Neural cell (in vitro differentiated cells): ENCODE measurements at regions not wholly inside any gene's neighbourhood (a gene's known extent, or its start where the extent isn't known, plus 50 kb on each side); places are given as distances from the start of the nearest gene placed in this dataset.
A peak's percentile ranks its signal among the peaks of the same experiment; 100 is the strongest.

Experiments used
- H2AFZ ChIP-seq: fragments of 200-600, 300-800 bp; sonication (generic), shearing (Covaris generic); 2 replicates; pipeline ENCODE4 v1.6.0; 2014; ENCODE audit warnings: low read depth, mild to moderate bottlenecking, antibody characterized with exemption, low read length, moderate library complexity
- H3F3A ChIP-seq: fragments of 200-600 bp; shearing (Covaris generic); 2 replicates; pipeline ENCODE4 v1.6.1; 2016; ENCODE audit warnings: mild to moderate bottlenecking, moderate library complexity, mixed read lengths, antibody characterized with exemption, low read length; ENCODE audit not compliant: insufficient read depth, poor library complexity, severe bottlenecking
- H3K27ac ChIP-seq: fragments of 200-600, 300-800 bp; sonication (generic), shearing (Covaris generic); 2 replicates; pipeline ENCODE4 v1.5.1; 2014; ENCODE audit warnings: mild to moderate bottlenecking, low read length, moderate library complexity
- H3K27me3 ChIP-seq: fragments of 300-800, 200-600 bp; sonication (generic), shearing (Covaris generic); 2 replicates; pipeline ENCODE4 v1.6.0; 2014; ENCODE audit warnings: mild to moderate bottlenecking, low read depth, low read length, moderate library complexity; ENCODE audit not compliant: insufficient read depth
- H3K36me3 ChIP-seq: fragments of 300-800, 200-600 bp; sonication (generic), shearing (Covaris generic); 2 replicates; pipeline ENCODE4 v1.5.1; 2014; ENCODE audit warnings: mild to moderate bottlenecking, antibody characterized with exemption, low read length, moderate library complexity; ENCODE audit not compliant: insufficient read depth
- H3K4me2 ChIP-seq: fragments of 300-800, 200-600 bp; sonication (generic), shearing (Covaris generic); 2 replicates; pipeline ENCODE4 v1.6.0; 2014; ENCODE audit warnings: mild to moderate bottlenecking, low read length
- H3K4me3 ChIP-seq: fragments of 300-800, 200-600 bp; sonication (generic), shearing (Covaris generic); 2 replicates; pipeline ENCODE4 v1.5.1; 2014; ENCODE audit warnings: mild to moderate bottlenecking, low read length, moderate library complexity
- H3K79me2 ChIP-seq: fragments of 200-600 bp; shearing (Covaris generic); replicated peaks from 2 replicates; pipeline ENCODE4 v1.6.0; 2014; ENCODE audit warnings: mild to moderate bottlenecking, low read length, moderate library complexity; ENCODE audit not compliant: insufficient read depth
- H3K9ac ChIP-seq: fragments of 300-800, 200-600 bp; sonication (generic), shearing (Covaris generic); 2 replicates; pipeline ENCODE4 v1.6.1; 2016; ENCODE audit warnings: mild to moderate bottlenecking, low read length, mixed read lengths
- H3K9me2 ChIP-seq: fragments of 200-600 bp; shearing (Covaris generic); 2 replicates; pipeline ENCODE4 v1.6.1; 2016; ENCODE audit warnings: mild to moderate bottlenecking, low read length, mixed read lengths; ENCODE audit not compliant: insufficient read depth
- H3K9me3 ChIP-seq: fragments of 200-600, 300-800 bp; sonication (generic), shearing (Covaris generic); 2 replicates; pipeline ENCODE4 v1.6.1; 2016; ENCODE audit warnings: mild to moderate bottlenecking, mixed run types, low read length, moderate library complexity, mixed read lengths
- H4K20me1 ChIP-seq: fragments of 200-600 bp; shearing (Covaris generic); 2 replicates; pipeline ENCODE4 v1.6.1; 2016; ENCODE audit warnings: mild to moderate bottlenecking, mixed run types; ENCODE audit not compliant: insufficient read depth
- EP300 ChIP-seq: fragments of 450-650 bp; conservative IDR thresholded peaks from 2 replicates; pipeline ENCODE4 v1.6.1; 2014; ENCODE audit warnings: antibody characterized with exemption, mild to moderate bottlenecking, moderate library complexity; ENCODE audit not compliant: poor library complexity, severe bottlenecking
- EZH2 ChIP-seq: fragments of 200-600, 300-800 bp; shearing (Covaris generic), sonication (generic); IDR thresholded peaks from 2 replicates; pipeline ENCODE4 v1.6.1; 2014; ENCODE audit warnings: antibody characterized with exemption, low read length, borderline replicate concordance, mild to moderate bottlenecking; ENCODE audit not compliant: insufficient read depth, poor library complexity, severe bottlenecking
- MXI1 ChIP-seq: fragments of 450-650 bp; conservative IDR thresholded peaks from 2 replicates; pipeline ENCODE4 v1.6.1; 2014; ENCODE audit warnings: antibody characterized with exemption, mild to moderate bottlenecking; ENCODE audit not compliant: poor library complexity, severe bottlenecking
- POLR2AphosphoS5 ChIP-seq: IDR thresholded peaks from 2 replicates; pipeline ENCODE4 v1.6.1; 2012
- RAD21 ChIP-seq: fragments of 450-650 bp; conservative IDR thresholded peaks from 2 replicates; pipeline ENCODE4 v1.6.1; 2014; ENCODE audit warnings: antibody characterized with exemption, mild to moderate bottlenecking, moderate library complexity
- SMC3 ChIP-seq: fragments of 450-650 bp; conservative IDR thresholded peaks from 2 replicates; pipeline ENCODE4 v1.6.1; 2014; ENCODE audit warnings: antibody characterized with exemption, mild to moderate bottlenecking, moderate library complexity; ENCODE audit not compliant: poor library complexity
- TAF1 ChIP-seq: IDR thresholded peaks from 2 replicates; pipeline ENCODE4 v1.6.1; 2012; ENCODE audit warnings: low read depth
- TF ChIP-seq, protein P1 (sequence below): IDR thresholded peaks from 2 replicates; pipeline ENCODE4 v1.6.1; 2012; ENCODE audit warnings: borderline replicate concordance
- TF ChIP-seq, protein P2 (sequence below): fragments of 450-650 bp; IDR thresholded peaks from 2 replicates; pipeline ENCODE4 v1.5.1; 2014; ENCODE audit warnings: antibody characterized with exemption, mild to moderate bottlenecking, moderate library complexity; ENCODE audit not compliant: poor library complexity, severe bottlenecking

DNA sequence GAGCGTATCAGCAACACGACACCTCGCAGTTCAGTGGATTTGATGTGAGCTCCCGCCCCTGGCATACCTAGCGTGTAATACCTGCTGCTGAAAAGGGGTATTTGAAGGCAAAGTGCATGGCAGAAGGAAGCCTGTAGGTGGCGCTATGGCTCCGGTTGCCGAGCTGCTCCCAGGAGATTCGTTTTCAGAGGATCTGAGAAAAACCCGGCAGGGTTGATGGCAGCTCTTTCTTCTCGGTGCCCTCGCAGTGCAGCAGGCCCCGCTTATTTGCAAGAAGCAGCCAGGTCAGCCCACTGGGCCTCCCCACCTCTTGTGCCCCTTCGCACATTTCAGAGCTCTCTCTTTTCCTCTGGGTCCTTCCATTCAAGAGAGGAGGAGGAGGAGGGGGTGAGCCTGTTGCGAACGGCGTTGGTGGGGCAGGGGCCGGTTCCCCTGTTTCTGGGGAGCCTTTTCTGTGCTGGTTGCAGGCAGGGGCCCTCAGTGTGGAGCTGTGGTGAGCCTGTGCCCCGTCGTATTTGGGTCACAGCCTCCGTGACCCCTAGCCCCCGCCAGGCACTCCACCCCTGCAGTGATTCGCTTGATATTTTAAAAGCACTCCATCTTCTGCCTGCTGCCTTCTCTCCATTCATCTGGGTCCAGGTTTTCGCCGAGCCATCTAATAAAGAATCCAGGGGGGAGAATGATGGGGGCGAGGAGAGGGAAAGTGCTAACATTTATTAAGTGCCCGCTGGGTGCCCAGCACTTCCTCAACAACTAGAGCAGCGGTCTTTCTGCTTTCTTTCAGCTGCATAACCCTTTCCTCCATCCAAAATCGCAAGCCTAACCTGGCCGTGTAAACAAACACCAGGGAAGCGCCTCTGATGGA lies 85.3 kb upstream of the SYT13 start:
- Histone ChIP-seq H3K4me3 (peak overlapping the region; percentile 52), H3K9ac (peak overlapping the region; percentile 75), H3K9me2 (no peaks in the 10 kb centered on the region), H4K20me1 (no peaks in the 10 kb centered on the region), H2AFZ (peak overlapping the region; percentile 77), H3K36me3 (no peaks in the 10 kb centered on the region), H3K79me2 (no peaks in the 10 kb centered on the region), H3K27ac (peak overlapping the region; percentile 86), H3K9me3 (no peaks in the 10 kb centered on the region), H3K27me3 (no peaks in the 10 kb centered on the region), H3K4me2 (peak overlapping the region; percentile 35), H3F3A (no peaks in the 10 kb centered on the region)
- TF ChIP-seq RAD21, result peak; percentile 100
- TF ChIP-seq POLR2AphosphoS5, result peak; percentile 67
- TF ChIP-seq EZH2, result no peak
- TF ChIP-seq TAF1, result no peak
- peak; percentile 99 for TF ChIP-seq SMC3
- TF ChIP-seq EP300, result peak; percentile 72
- TF ChIP-seq, protein P1, sequence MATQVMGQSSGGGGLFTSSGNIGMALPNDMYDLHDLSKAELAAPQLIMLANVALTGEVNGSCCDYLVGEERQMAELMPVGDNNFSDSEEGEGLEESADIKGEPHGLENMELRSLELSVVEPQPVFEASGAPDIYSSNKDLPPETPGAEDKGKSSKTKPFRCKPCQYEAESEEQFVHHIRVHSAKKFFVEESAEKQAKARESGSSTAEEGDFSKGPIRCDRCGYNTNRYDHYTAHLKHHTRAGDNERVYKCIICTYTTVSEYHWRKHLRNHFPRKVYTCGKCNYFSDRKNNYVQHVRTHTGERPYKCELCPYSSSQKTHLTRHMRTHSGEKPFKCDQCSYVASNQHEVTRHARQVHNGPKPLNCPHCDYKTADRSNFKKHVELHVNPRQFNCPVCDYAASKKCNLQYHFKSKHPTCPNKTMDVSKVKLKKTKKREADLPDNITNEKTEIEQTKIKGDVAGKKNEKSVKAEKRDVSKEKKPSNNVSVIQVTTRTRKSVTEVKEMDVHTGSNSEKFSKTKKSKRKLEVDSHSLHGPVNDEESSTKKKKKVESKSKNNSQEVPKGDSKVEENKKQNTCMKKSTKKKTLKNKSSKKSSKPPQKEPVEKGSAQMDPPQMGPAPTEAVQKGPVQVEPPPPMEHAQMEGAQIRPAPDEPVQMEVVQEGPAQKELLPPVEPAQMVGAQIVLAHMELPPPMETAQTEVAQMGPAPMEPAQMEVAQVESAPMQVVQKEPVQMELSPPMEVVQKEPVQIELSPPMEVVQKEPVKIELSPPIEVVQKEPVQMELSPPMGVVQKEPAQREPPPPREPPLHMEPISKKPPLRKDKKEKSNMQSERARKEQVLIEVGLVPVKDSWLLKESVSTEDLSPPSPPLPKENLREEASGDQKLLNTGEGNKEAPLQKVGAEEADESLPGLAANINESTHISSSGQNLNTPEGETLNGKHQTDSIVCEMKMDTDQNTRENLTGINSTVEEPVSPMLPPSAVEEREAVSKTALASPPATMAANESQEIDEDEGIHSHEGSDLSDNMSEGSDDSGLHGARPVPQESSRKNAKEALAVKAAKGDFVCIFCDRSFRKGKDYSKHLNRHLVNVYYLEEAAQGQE, result peak; percentile 69
- peak; percentile 40 for TF ChIP-seq MXI1
- TF ChIP-seq, protein P2, sequence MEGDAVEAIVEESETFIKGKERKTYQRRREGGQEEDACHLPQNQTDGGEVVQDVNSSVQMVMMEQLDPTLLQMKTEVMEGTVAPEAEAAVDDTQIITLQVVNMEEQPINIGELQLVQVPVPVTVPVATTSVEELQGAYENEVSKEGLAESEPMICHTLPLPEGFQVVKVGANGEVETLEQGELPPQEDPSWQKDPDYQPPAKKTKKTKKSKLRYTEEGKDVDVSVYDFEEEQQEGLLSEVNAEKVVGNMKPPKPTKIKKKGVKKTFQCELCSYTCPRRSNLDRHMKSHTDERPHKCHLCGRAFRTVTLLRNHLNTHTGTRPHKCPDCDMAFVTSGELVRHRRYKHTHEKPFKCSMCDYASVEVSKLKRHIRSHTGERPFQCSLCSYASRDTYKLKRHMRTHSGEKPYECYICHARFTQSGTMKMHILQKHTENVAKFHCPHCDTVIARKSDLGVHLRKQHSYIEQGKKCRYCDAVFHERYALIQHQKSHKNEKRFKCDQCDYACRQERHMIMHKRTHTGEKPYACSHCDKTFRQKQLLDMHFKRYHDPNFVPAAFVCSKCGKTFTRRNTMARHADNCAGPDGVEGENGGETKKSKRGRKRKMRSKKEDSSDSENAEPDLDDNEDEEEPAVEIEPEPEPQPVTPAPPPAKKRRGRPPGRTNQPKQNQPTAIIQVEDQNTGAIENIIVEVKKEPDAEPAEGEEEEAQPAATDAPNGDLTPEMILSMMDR, result peak; percentile 99

DNA sequence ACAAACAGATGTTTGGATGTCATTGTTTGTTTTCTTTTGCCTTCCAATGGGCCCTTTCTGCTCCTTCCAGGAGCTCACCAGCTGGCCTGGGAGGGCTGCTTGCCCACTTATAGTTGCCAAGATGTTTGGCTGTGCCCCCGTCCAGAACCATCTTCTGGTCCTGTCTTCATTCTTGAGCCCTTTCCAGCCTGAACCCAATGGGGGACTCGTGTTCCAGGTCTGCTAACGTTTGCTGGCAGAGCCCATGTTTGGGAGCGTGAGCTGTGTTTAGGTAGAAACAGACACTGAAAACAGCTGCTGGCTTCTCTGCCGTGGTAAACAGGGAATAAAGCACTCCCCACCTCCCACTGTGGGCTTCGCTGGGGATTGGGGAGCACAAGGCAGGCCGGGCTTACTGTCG lies 83.2 kb upstream of the SYT13 start:
- no peaks in the 10 kb centered on the region for H3K36me3 ChIP-seq
- no peak overlapping the region for H3K9ac ChIP-seq
- no peaks in the 10 kb centered on the region for H4K20me1 ChIP-seq
- H3K9me2 ChIP-seq, result no peaks in the 10 kb centered on the region
- no peaks in the 10 kb centered on the region for H3K27me3 ChIP-seq
- no peaks in the 10 kb centered on the region for H3K79me2 ChIP-seq
- no peak overlapping the region for H3K4me2 ChIP-seq
- TF ChIP-seq RAD21 (no peak), EP300 (no peak), SMC3 (no peak), TAF1 (no peak), MXI1 (no peak), POLR2AphosphoS5 (no peak), EZH2 (no peak)
- TF ChIP-seq, protein P2, result no peak
- TF ChIP-seq, protein P1, result no peak
- H3K9me3 ChIP-seq, result no peaks in the 10 kb centered on the region
- no peak overlapping the region for H3K4me3 ChIP-seq
- H3K27ac ChIP-seq, result no peak overlapping the region
- no peak overlapping the region for H2AFZ ChIP-seq
- H3F3A ChIP-seq, result no peaks in the 10 kb centered on the region
